H1 (cell line): ENCODE measurements at regions not wholly inside any gene's neighbourhood (a gene's known extent, or its start where the extent isn't known, plus 50 kb on each side); places are given as distances from the start of the nearest gene placed in this dataset.
A peak's percentile ranks its signal among the peaks of the same experiment; 100 is the strongest.

Source experiments
- CTCF ChIA-PET: fragments of 300-600 bp; sonication (Branson Sonifier 250); formaldehyde crosslinking; loops from one replicate; lab custom pipeline; 2021; ENCODE audit not compliant: partially characterized antibody; lab: Charles Lee
- POLR2A ChIA-PET: fragments of 300-600 bp; sonication (Branson Sonifier 250); formaldehyde crosslinking; loops from one replicate; lab custom pipeline; 2021; ENCODE audit warnings: inconsistent platforms; ENCODE audit not compliant: partially characterized antibody; lab: Charles Lee
- DNase-seq, 2 experiments: peaks; one replicate each; pipeline versions ENCODE4 v3.0.0 to v3.0.0-alpha.2; 2010 to 2022; ENCODE audit warnings: low spot score in 2 of 2, low read depth in 1 of 2, mixed read lengths in 1 of 2
- FAIRE-seq: peaks from 2 replicates; lab custom pipeline; 2011; peaks lifted over from hg19 to GRCh38; lab: Jason Lieb, UNC
- H2AFZ ChIP-seq: 2 replicates; pipeline ENCODE4 v1.8.1; 2012; ENCODE audit warnings: low read length, inconsistent platforms
- H2AK5ac ChIP-seq: 2 replicates; pipeline ENCODE4 v1.6.1; 2013; ENCODE audit warnings: low read depth, low read length
- H2BK120ac ChIP-seq: replicated peaks from 2 replicates; pipeline ENCODE3; 2013; ENCODE audit warnings: low read depth, low read length, inconsistent platforms
- H2BK12ac ChIP-seq: 2 replicates; pipeline ENCODE4 v1.6.1; 2013; ENCODE audit warnings: low read depth, low read length
- H2BK15ac ChIP-seq: 2 replicates; pipeline ENCODE4 v1.6.1; 2013; ENCODE audit warnings: low read length
- H2BK20ac ChIP-seq: 2 replicates; pipeline ENCODE4 v1.6.1; 2013; ENCODE audit warnings: low read length
- H2BK5ac ChIP-seq: 2 replicates; pipeline ENCODE4 v1.6.1; 2013; ENCODE audit warnings: low read depth, low read length
- H3K14ac ChIP-seq: 2 replicates; pipeline ENCODE4 v1.6.1; 2013; ENCODE audit warnings: inconsistent platforms; ENCODE audit not compliant: insufficient read length
- H3K18ac ChIP-seq: 2 replicates; pipeline ENCODE4 v1.6.1; 2013; ENCODE audit warnings: low read length; ENCODE audit errors: extremely low read depth
- H3K23ac ChIP-seq: 2 replicates; pipeline ENCODE4 v1.6.1; 2013; ENCODE audit warnings: inconsistent platforms; ENCODE audit not compliant: insufficient read length
- H3K23me2 ChIP-seq: 2 replicates; pipeline ENCODE4 v1.6.1; 2013; ENCODE audit warnings: low read depth, low read length
- H3K27ac ChIP-seq: 2 replicates; pipeline ENCODE4 v1.6.1; 2011; ENCODE audit warnings: low read depth, low read length, inconsistent platforms
- H3K27me3 ChIP-seq, 4 experiments: replicated peaks in 1 of 4; 1 replicate in 1 of 4; 2 replicates in 3 of 4; pipeline versions ENCODE4 v1.6.1 to v1.8.1; 2011 to 2013; ENCODE audit warnings: low read length in 3 of 4, mild to moderate bottlenecking in 3 of 4, inconsistent platforms in 2 of 4, mixed read lengths in 2 of 4, moderate library complexity in 1 of 4; ENCODE audit not compliant: control insufficient read depth in 3 of 4, insufficient read depth in 3 of 4; ENCODE audit errors: extremely low read depth in 1 of 4
- H3K36me3 ChIP-seq, 4 experiments: 2 replicates each; pipeline versions ENCODE4 v1.6.1 to v1.8.1; 2011 to 2013; ENCODE audit warnings: mild to moderate bottlenecking in 4 of 4, low read length in 3 of 4, moderate library complexity in 2 of 4, control low read depth in 1 of 4, inconsistent platforms in 1 of 4; ENCODE audit not compliant: insufficient read depth in 4 of 4, control insufficient read depth in 2 of 4
- H3K4ac ChIP-seq: replicated peaks from 2 replicates; pipeline ENCODE3; 2013; ENCODE audit warnings: low read length, low read depth, mixed read lengths, inconsistent platforms; ENCODE audit not compliant: insufficient read length
- H3K4me1 ChIP-seq, 4 experiments: replicated peaks in 1 of 4; 1 replicate in 1 of 4; 2 replicates in 3 of 4; pipeline versions ENCODE4 v1.6.1 to v1.8.1; 2011 to 2013; ENCODE audit warnings: low read length in 3 of 4, inconsistent platforms in 2 of 4, mixed read lengths in 1 of 4; ENCODE audit not compliant: insufficient read depth in 4 of 4, control insufficient read depth in 3 of 4
- H3K4me2 ChIP-seq, 2 experiments: 2 replicates each; pipeline versions ENCODE4 v1.6.1 to v1.8.1; 2011 to 2013; ENCODE audit warnings: low read depth in 2 of 2, low read length in 2 of 2, control low read depth in 1 of 2, inconsistent platforms in 1 of 2, mild to moderate bottlenecking in 1 of 2; ENCODE audit not compliant: insufficient read depth in 1 of 2
- H3K4me3 ChIP-seq, 4 experiments: fragments of 200-600, 300-600 bp in 1 of 4; sonication (generic), shearing (Covaris generic), sonication (Bioruptor Twin) in 1 of 4; 2 replicates each; pipeline versions ENCODE4 v1.5.1 to v1.8.1; 2011 to 2016; ENCODE audit warnings: low read length in 4 of 4, low read depth in 3 of 4, control low read depth in 2 of 4, inconsistent platforms in 2 of 4, mild to moderate bottlenecking in 2 of 4, mixed read lengths in 1 of 4, moderate library complexity in 1 of 4; ENCODE audit not compliant: insufficient read depth in 2 of 4; ENCODE audit errors: extremely low read depth in 1 of 4
- H3K56ac ChIP-seq: replicated peaks from 2 replicates; pipeline ENCODE3; 2013; ENCODE audit warnings: low read depth, mild to moderate bottlenecking, mixed read lengths, low read length, inconsistent platforms; ENCODE audit not compliant: insufficient read length
- H3K79me1 ChIP-seq: 2 replicates; pipeline ENCODE4 v1.6.1; 2013; ENCODE audit warnings: low read depth, low read length, control low read depth
- H3K79me2 ChIP-seq, 2 experiments: 2 replicates each; pipeline versions ENCODE4 v1.6.1 to v1.8.1; 2012 to 2013; ENCODE audit warnings: low read length in 2 of 2, mild to moderate bottlenecking in 2 of 2, inconsistent platforms in 1 of 2; ENCODE audit not compliant: insufficient read depth in 2 of 2, control insufficient read depth in 1 of 2
- H3K9ac ChIP-seq, 4 experiments: replicated peaks in 1 of 4; 1 replicate in 1 of 4; 2 replicates in 3 of 4; pipeline versions ENCODE4 v1.6.1 to v1.8.1; 2011 to 2013; ENCODE audit warnings: low read depth in 3 of 4, low read length in 3 of 4, control low read depth in 2 of 4, mild to moderate bottlenecking in 2 of 4, moderate library complexity in 2 of 4, inconsistent platforms in 1 of 4; ENCODE audit errors: extremely low read depth in 1 of 4
- H3K9me3 ChIP-seq, 2 experiments: 2 replicates each; pipeline versions ENCODE4 v1.6.1 to v1.8.1; 2012 to 2013; ENCODE audit warnings: mild to moderate bottlenecking in 2 of 2, moderate library complexity in 2 of 2, control low read depth in 1 of 2, inconsistent platforms in 1 of 2, low read depth in 1 of 2, low read length in 1 of 2, mixed read lengths in 1 of 2; ENCODE audit not compliant: insufficient read depth in 2 of 2
- H4K20me1 ChIP-seq, 2 experiments: replicated peaks in 1 of 2; 2 replicates each; pipeline versions ENCODE3 to v1.8.1; 2011 to 2013; ENCODE audit warnings: inconsistent platforms in 2 of 2, low read length in 2 of 2, mild to moderate bottlenecking in 1 of 2; ENCODE audit not compliant: insufficient read depth in 2 of 2, control insufficient read depth in 1 of 2
- H4K5ac ChIP-seq: 2 replicates; pipeline ENCODE4 v1.6.1; 2013; ENCODE audit warnings: low read length, low read depth, mixed read lengths, inconsistent platforms; ENCODE audit not compliant: insufficient read length
- H4K8ac ChIP-seq: 2 replicates; pipeline ENCODE4 v1.8.0; 2013; ENCODE audit warnings: mild to moderate bottlenecking, moderate library complexity, low read length, inconsistent platforms; ENCODE audit not compliant: insufficient read depth; ENCODE audit errors: extremely low read depth
- H4K91ac ChIP-seq: replicated peaks from 2 replicates; pipeline ENCODE3; 2013; ENCODE audit warnings: low read length, mixed read lengths, inconsistent platforms; ENCODE audit not compliant: insufficient read length
- CBX8 ChIP-seq: fragments of 300-800, 300-1000 bp; sonication (generic); IDR thresholded peaks from 2 replicates; pipeline ENCODE4 v1.7.1; 2016; ENCODE audit warnings: low read depth, low read length, borderline replicate concordance
- JUND ChIP-seq: IDR thresholded peaks from 2 replicates; pipeline ENCODE4 v1.6.1; 2011; ENCODE audit warnings: mild to moderate bottlenecking, improper control_type of control experiment, low read length
- KDM1A ChIP-seq: fragments of 200-600, 300-600 bp; sonication (generic); IDR thresholded peaks from 2 replicates; pipeline ENCODE4 v1.7.1; 2016; ENCODE audit warnings: mild to moderate bottlenecking, low read length, borderline replicate concordance
- NRF1 ChIP-seq: IDR thresholded peaks from 2 replicates; pipeline ENCODE4 v1.6.1; 2011; ENCODE audit warnings: mild to moderate bottlenecking, low read depth, low read length, improper control_type of control experiment
- TCF12 ChIP-seq: IDR thresholded peaks from 2 replicates; pipeline ENCODE4 v1.6.1; 2011; ENCODE audit warnings: low read depth, mild to moderate bottlenecking, low read length
- WGBS, 2 experiments: shearing (Covaris generic) in 1 of 2; methylation state at CpG; one replicate each; pipeline versions ENCODE4 v1.1.6 to v1.1.7; 2013 to 2015; ENCODE audit warnings: low lambda C conversion rate in 2 of 2, mixed read lengths in 2 of 2, inconsistent platforms in 1 of 2, low coverage in 1 of 2, missing lambda C conversion rate in 1 of 2; ENCODE audit not compliant: insufficient replicate concordance in 2 of 2, insufficient coverage in 1 of 2, insufficient read length in 1 of 2; ENCODE audit errors: extremely low coverage in 1 of 2, missing lambda C conversion rate in 1 of 2; 5-methylcytosine and 5-hydroxymethylcytosine counted together

GRCh38 chr13:109497917-109498316 lies 288.5 kb downstream of the IRS2 start:
- Histone ChIP-seq H2AFZ (no peak overlapping the region), H3K14ac (no peak overlapping the region), H3K4me3 (no peak overlapping the region), H3K23me2 (no peaks in the 10 kb centered on the region), H3K27ac (no peak overlapping the region), H2AK5ac (no peak overlapping the region), H2BK120ac (no peak overlapping the region), H3K79me2 (no peaks in the 10 kb centered on the region), H4K91ac (no peak overlapping the region), H4K5ac (no peak overlapping the region), H4K8ac (peak overlapping the region; percentile 14; the same call in 1 of the 2 replicates), H3K23ac (no peak overlapping the region), H3K4me1 (0 out of 7 replicates have a peak, but pooled peaks cover 0 to 1% (median 0%) of the 10 kb centered on the region in 4 experiments), H3K18ac (no peak overlapping the region), H2BK15ac (no peak overlapping the region), H3K56ac (no peak overlapping the region), H2BK12ac (no peak overlapping the region), H3K9me3 (no peaks in the 10 kb centered on the region), H3K27me3 (no peaks in the 10 kb centered on the region), H3K36me3 (no peaks in the 10 kb centered on the region), H3K4ac (no peak overlapping the region), H3K4me2 (no peak overlapping the region), H3K9ac (no peak overlapping the region), H2BK20ac (no peak overlapping the region), H3K79me1 (no peaks in the 10 kb centered on the region), H4K20me1 (no peaks in the 10 kb centered on the region), H2BK5ac (no peak overlapping the region)
- DNase-seq = no peak
- POLR2A ChIA-PET = no interaction called here
- FAIRE-seq = no peak
- CTCF ChIA-PET = no interaction called here
- WGBS, 2 experiments = 93% methylated on average over 10 of the region's 10 CpGs; no CpG with 5 or more reads in 1 of the 2 experiments
- TF ChIP-seq CBX8 (no peak), KDM1A (no peak), NRF1 (no peak), JUND (no peak), TCF12 (no peak)
